GM12892 (cell line): ENCODE measurements at regions not wholly inside any gene's neighbourhood (a gene's known extent, or its start where the extent isn't known, plus 50 kb on each side); places are given as distances from the start of the nearest gene placed in this dataset.

Source experiments
- POLR2A ChIP-seq: IDR thresholded peaks from 2 replicates; pipeline ENCODE4 v1.6.1; 2011; ENCODE audit warnings: low read depth, low read length, control low read depth
- TAF1 ChIP-seq: IDR thresholded peaks from 2 replicates; pipeline ENCODE4 v1.6.1; 2011; ENCODE audit warnings: low read depth, mild to moderate bottlenecking, control low read depth, low read length, borderline replicate concordance

- TF ChIP-seq POLR2A (no peak), TAF1 (no peak)
These were observed 207.1 kb upstream of the HTR1E start for GRCh38 chr6:86730216-86730615.
